ENCODE measurements at regions not wholly inside any gene's neighbourhood (a gene's known extent, or its start where the extent isn't known, plus 50 kb on each side); places are given as distances from the start of the nearest gene placed in this dataset.

- TF ChIP-seq, protein P1, sequence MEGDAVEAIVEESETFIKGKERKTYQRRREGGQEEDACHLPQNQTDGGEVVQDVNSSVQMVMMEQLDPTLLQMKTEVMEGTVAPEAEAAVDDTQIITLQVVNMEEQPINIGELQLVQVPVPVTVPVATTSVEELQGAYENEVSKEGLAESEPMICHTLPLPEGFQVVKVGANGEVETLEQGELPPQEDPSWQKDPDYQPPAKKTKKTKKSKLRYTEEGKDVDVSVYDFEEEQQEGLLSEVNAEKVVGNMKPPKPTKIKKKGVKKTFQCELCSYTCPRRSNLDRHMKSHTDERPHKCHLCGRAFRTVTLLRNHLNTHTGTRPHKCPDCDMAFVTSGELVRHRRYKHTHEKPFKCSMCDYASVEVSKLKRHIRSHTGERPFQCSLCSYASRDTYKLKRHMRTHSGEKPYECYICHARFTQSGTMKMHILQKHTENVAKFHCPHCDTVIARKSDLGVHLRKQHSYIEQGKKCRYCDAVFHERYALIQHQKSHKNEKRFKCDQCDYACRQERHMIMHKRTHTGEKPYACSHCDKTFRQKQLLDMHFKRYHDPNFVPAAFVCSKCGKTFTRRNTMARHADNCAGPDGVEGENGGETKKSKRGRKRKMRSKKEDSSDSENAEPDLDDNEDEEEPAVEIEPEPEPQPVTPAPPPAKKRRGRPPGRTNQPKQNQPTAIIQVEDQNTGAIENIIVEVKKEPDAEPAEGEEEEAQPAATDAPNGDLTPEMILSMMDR (IDR thresholded peaks at IDR 0.05): no peak
- TF ChIP-seq POLR2A (IDR thresholded peaks at IDR 0.05): no peak
Measured at GRCh38 chrX:20352504-20352903, 85.8 kb upstream of the RPS6KA3 start.
